ENCODE measurements at regions not wholly inside any gene's neighbourhood (a gene's known extent, or its start where the extent isn't known, plus 50 kb on each side); places are given as distances from the start of the nearest gene placed in this dataset.
"Not testable (repeated sequence)": the region's sequence is repeated elsewhere in the genome, so short reads cannot be mapped to it uniquely, and the experiment has no call there.

GRCh38 chr18:47397671-47398319 is 146.3 kb upstream of the SKOR2 start:
- DNase-seq: peak; percentile 53

GRCh38 chr18:47391665-47392064 is 140.2 kb upstream of the SKOR2 start:
- DNase-seq: no peak

DNA sequence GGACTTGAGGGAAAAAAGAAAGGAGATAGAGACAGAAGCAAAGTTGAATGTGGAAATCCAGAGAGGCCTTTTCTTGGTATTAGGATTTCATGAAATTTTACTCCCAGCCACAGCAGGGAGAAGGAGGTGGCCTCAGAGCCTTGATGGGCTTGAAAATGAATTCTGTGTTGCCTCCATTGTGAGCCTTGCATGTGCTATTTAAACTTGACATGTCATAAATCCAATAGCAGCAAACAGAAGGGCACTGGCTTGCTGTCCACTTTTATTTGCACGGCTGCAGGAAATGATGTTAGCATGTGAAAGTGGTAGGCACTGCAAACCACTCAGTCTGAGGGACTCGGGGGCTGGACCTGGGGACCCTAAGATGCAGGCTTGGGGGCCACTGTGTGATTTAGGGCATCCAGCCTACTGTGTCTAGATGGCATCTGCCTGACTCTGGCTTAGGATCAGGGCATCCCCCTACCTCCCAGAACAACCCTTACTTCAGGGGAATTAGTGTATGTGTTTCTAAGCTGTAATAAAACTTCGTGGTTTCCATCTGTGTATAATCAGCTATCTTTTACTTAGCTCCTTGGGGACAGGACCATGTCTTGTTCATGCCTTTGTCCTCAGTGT is 139.1 kb upstream of the SKOR2 start:
- no peak for DNase-seq

- no peak for DNase-seq
Observed at GRCh38 chr18:47389210-47389609, 137.8 kb upstream of the SKOR2 start.

DNA sequence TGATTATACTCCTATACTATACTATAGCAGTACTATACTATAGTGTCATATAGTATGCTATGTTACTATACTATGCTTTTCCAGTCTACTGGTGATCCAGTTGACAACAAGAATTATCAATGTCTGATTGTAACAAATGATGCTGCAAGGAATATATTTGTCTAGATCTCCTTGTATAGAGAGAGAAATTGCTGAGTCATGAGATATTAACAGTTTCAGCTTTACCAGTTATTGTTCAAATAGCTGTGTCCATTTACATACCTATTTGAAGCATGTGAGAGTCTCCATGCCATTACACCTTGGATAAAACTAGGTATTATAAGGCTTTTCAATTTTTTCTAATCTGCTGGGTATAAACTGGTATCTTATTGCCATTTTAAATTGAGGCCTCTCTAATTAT is 136.4 kb upstream of the SKOR2 start:
- no peak for DNase-seq

DNA sequence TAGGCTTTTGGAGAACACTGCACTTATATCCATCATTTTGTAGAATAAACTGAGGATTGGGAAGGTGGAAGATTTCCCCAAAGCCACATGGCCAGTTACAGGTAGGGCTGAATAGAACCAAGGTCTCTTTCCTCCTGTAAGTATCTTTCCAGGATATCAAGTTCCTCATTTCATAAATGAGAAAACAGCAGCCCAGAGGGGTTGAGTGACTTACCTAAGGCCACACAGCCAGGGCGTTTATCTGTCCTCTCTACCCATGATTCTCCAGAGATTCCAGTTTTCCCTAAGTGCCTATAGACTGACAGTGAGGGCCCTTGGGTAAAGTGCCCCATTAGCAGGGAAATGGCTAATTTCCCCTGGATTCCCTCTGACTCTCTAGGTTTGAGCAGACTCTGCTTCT is 132.3 kb upstream of the SKOR2 start:
- no peak for DNase-seq

GRCh38 chr18:47381975-47382570 is 130.6 kb upstream of the SKOR2 start:
- DNase-seq: no peak

GRCh38 chr18:47380153-47380552 is 128.7 kb upstream of the SKOR2 start:
- no peak for DNase-seq

GRCh38 chr18:47373465-47373864 is 122.0 kb upstream of the SKOR2 start:
- DNase-seq: no peak

DNA sequence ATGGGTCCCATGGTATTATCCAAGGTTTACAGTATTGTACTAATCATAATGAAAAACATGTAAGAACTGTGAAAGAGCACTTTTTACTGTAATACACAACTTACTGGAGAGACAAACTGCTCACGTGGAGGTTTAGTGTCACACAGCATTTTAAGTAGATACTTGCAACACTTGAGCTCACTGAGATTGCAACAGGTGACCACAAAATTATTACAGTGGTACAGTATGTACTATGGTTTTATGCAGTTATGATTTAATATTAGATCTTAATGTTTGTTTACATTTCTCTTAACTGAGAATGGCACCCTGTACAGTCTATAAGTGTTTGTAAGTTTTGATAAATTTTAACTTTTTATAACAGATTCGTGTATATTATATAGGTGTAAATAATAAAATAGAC is 118.6 kb upstream of the SKOR2 start:
- no peak for DNase-seq

- DNase-seq: not testable (repeated sequence)
Observed at GRCh38 chr18:47354061-47354460, 102.6 kb upstream of the SKOR2 start.

DNA sequence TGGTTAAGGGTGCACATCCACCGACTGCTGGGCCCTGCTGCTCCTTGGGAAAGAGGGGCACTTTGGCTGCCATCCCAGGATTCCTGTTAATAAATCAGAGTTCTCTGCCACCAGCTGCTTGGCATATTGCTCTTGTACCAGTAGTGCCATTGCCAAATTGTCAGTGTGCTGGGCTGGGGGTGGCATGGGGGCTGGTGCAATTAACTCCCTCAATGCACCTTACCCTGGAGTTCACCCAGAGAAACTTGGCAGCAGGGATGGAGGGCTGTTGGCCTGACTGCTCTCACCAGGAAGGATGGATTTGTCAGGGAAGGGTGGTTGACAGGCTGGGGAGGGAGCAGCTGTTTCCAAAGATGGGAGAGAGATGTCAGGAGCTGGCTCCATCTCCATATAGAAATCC is 94.6 kb upstream of the SKOR2 start:
- no peak for DNase-seq

DNA sequence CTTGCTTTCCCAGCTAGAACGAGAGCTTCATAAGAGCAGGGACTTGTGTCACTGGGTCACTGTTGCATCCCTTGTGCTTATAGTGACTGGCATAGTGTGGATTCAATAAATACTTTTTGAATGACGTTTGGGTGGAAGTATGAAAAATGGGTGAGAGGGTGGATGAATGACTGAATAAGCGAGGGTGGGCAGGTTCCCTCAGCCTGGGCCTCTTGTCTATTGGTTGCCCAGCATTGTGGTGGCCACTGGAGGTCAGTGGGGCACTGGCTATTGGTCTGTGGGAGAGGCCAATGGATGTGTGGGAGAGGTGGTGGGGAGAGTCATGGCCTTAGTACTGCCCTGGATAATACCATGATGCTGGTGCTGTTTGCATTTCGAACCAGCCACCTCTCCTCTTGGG is 93.8 kb upstream of the SKOR2 start:
- DNase-seq: no peak

DNA sequence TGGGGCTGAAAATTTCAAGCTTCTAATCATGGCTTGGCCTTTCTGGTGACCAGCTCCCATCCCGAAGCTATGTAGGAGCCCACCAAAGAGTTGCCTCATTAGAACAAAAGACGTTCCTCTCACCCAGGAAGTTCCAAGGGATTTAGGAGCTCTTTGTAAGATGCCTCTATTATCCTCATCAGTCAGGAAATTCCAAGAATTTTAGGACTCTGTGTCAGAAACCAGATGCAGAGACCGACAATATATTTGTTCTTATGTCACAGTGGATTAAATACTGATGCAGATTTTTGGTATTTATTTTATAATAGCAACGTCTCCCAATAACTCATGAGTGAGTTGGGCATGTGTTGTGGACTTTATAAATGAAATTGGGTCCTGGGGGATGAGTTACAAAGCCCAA is 91.8 kb upstream of the SKOR2 start:
- DNase-seq: no peak

GRCh38 chr18:47342566-47342965 is 91.1 kb upstream of the SKOR2 start:
- no peak for DNase-seq

- no peak for DNase-seq
Observed at GRCh38 chr18:47341678-47342077, 90.2 kb upstream of the SKOR2 start.

DNA sequence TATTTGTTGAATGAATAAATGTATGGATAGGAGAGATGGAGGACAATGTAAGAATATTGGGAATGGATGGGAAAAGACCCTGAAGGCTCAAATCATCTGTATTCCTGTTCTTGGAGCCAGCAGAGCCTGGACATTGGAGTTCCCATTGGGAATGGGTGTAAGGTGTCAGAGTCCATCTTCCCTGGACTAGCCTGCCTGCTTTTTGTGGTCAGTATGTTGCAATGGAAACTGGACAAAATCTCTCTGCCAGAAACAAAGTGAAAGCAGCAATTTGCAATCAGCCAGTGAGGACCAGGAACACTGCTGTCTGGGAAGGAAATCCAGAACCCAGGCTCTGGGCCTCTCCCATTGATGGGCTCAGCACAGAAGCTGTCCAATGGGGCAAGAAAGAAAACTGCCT is 83.5 kb upstream of the SKOR2 start:
- DNase-seq: no peak

GRCh38 chr18:47333926-47334635 is 82.6 kb upstream of the SKOR2 start:
- no peak for DNase-seq

GRCh38 chr18:47331641-47332040 is 80.2 kb upstream of the SKOR2 start:
- no peak for DNase-seq

- no peak for DNase-seq
Observed at GRCh38 chr18:47331026-47331425, 79.6 kb upstream of the SKOR2 start.

DNA sequence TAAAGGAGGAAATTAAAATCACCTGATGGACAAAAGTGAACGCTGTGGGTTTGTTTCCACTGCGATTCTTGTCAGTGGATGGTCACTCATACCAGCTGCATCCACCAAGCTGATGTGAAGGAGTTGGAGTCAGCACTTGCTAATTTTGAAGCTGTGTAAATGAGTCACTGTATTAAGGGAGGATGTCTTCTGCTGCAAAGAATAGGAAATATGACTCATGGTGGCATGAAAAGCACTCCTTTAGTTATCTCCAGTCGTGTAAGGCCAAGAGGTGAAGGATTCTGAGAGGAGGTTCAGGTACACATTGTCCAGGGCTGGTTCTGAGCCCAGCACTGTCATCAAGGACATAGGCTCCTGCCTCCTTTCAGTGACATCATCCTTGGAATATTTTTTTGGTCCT is 71.7 kb upstream of the SKOR2 start:
- peak; percentile 53 for DNase-seq

GRCh38 chr18:47321815-47322214 is 70.4 kb upstream of the SKOR2 start:
- peak; percentile 18 for DNase-seq

GRCh38 chr18:47317824-47318508 is 66.5 kb upstream of the SKOR2 start:
- DNase-seq: no peak

All from activated CD4-positive, alpha-beta T cell treated with anti-CD3 and anti-CD28 coated beads, Interleukin-2, Interleukin-6, amounts not matched to agents 100 ng/mL and 50 ng/mL, durations not matched to agents 16 hours and 8 hours (primary cell).